ENCODE measurements at regions not wholly inside any gene's neighbourhood (a gene's known extent, or its start where the extent isn't known, plus 50 kb on each side); places are given as distances from the start of the nearest gene placed in this dataset.

DNA sequence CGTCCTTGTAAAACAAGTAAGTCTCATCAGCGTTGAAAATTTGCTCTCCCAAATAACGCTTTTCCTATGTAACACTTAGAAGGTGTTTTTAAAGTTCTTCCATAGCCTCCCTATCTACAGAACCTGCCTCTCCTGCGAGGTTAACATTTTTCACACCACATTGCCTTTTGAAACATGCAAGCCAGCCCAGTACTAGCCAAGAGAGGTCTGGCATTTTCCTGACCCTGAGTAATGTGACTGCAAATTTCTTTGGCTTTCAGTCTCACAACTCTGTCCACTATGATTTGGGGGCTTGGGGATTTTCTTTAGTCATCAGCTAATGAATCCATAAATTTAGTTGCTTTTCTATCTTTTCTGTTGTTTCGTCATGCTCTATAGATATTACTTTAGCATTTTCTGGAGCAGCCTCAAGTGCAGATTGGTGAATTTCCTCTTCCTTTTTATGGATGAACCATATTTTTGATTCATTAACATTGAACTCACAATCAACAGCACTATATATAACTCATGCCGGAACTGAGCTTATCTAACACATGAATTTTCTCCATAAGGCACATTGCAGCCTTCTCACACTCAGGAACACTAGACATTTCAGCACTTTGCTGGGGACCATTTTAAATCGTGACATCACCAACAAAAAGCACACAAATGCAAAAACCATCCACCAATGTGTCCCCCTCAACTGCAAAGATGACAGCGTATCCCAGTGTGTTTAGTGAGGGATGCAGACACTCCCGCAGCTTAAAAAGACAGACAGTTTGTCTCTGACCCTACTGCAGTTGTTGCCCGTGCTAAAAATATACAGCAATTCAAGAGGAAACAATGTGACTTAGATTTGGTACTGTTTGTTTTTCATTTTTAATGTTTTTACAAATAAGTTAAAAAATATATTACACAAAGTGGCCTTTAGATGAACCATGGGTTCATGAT is 77.2 kb upstream of the SPATA31C2 start:
- no peak overlapping the region for H3K27ac ChIP-seq (ENCODE audit: low read depth, low read length)
- H3K9me3 ChIP-seq (ENCODE audit: control insufficient read depth in 5 of 5, low read length in 5 of 5): peaks cover 0 to 4% (median 4%) of the 10 kb centered on the region in 5 donors
- no peaks in the 10 kb centered on the region for H3K27me3 ChIP-seq (ENCODE audit: control insufficient read depth in 5 of 5, insufficient read depth in 4 of 5, low read length in 5 of 5)
- H3K36me3 ChIP-seq (ENCODE audit: control insufficient read depth in 5 of 5, insufficient read depth in 5 of 5, low read length in 5 of 5): no peaks in the 10 kb centered on the region
- no peak overlapping the region for H3K9ac ChIP-seq (ENCODE audit: low read length in 5 of 5)
- peaks cover 0 to 4% (median 4%) of the 10 kb centered on the region in 5 donors for H3K4me1 ChIP-seq (ENCODE audit: control insufficient read depth in 5 of 5, insufficient read depth in 5 of 5, low read length in 5 of 5)
- H3K4me3 ChIP-seq (ENCODE audit: low read depth in 1 of 5, low read length in 5 of 5): no peak overlapping the region

DNA sequence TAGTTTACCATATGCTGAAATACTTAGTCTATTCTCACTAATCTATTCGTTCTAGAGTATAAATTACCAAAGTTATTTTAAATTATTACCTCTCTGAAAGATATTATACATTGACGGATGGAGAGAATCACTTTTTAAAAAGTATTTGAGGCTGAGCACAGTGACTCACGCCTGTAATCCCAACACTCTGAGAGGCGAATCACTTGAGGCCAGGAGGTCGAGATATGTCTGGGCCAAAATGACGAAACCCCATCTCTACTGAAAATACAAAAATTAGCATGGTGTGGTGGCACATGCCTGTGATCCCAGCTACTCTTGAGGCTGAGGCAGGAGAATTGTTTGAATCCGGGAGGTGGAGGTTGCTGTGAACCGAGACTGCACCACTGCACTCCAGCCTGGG is 64.0 kb upstream of the SPATA31C2 start:
- Histone ChIP-seq H3K36me3 (ENCODE audit: control insufficient read depth in 5 of 5, insufficient read depth in 5 of 5, low read length in 5 of 5) (no peaks in the 10 kb centered on the region), H3K4me1 (ENCODE audit: control insufficient read depth in 5 of 5, insufficient read depth in 5 of 5, low read length in 5 of 5) (peaks cover 0 to 14% (median 11%) of the 10 kb centered on the region in 5 donors), H3K9ac (ENCODE audit: low read length in 5 of 5) (no peak overlapping the region), H3K27ac (ENCODE audit: low read depth, low read length) (no peak overlapping the region), H3K27me3 (ENCODE audit: control insufficient read depth in 5 of 5, insufficient read depth in 4 of 5, low read length in 5 of 5) (no peaks in the 10 kb centered on the region), H3K4me3 (ENCODE audit: low read depth in 1 of 5, low read length in 5 of 5) (no peak overlapping the region), H3K9me3 (ENCODE audit: control insufficient read depth in 5 of 5, low read length in 5 of 5) (no peaks in the 10 kb centered on the region)

DNA sequence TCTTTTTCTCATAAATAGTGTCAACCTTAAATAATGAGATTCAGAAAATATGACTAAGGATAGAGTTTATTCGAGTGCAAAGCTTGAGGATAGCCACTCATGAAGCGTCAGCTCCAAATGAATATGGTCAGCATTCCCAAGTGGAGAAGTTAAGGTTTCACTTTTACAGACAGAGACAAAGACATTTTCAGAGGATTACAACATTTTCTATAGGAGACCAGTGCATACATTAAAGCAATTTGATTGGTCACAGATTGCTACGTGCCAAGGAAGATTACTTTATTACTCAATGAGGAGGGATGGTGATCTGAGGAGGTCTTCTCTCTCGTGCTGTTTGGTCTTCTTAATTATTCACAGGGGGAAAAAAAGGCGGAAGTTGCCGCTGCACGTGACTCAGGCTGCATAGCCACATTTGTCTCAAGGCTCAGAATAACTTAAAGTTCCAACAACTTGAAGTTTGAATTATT is 60.1 kb upstream of the SPATA31C2 start:
- H3K27ac ChIP-seq (ENCODE audit: low read depth, low read length): no peak overlapping the region
- no peaks in the 10 kb centered on the region for H3K9me3 ChIP-seq (ENCODE audit: control insufficient read depth in 5 of 5, low read length in 5 of 5)
- no peaks in the 10 kb centered on the region for H3K36me3 ChIP-seq (ENCODE audit: control insufficient read depth in 5 of 5, insufficient read depth in 5 of 5, low read length in 5 of 5)
- H3K4me3 ChIP-seq (ENCODE audit: low read depth in 1 of 5, low read length in 5 of 5): peak overlapping the region; percentile 52 to 75 (median 57)
- H3K27me3 ChIP-seq (ENCODE audit: control insufficient read depth in 5 of 5, insufficient read depth in 4 of 5, low read length in 5 of 5): no peaks in the 10 kb centered on the region
- peaks cover 0 to 19% (median 16%) of the 10 kb centered on the region in 5 donors for H3K4me1 ChIP-seq (ENCODE audit: control insufficient read depth in 5 of 5, insufficient read depth in 5 of 5, low read length in 5 of 5)
- peak overlapping the region in 2 of 5 donors; percentile 13 to 37 for H3K9ac ChIP-seq (ENCODE audit: low read length in 5 of 5)

DNA sequence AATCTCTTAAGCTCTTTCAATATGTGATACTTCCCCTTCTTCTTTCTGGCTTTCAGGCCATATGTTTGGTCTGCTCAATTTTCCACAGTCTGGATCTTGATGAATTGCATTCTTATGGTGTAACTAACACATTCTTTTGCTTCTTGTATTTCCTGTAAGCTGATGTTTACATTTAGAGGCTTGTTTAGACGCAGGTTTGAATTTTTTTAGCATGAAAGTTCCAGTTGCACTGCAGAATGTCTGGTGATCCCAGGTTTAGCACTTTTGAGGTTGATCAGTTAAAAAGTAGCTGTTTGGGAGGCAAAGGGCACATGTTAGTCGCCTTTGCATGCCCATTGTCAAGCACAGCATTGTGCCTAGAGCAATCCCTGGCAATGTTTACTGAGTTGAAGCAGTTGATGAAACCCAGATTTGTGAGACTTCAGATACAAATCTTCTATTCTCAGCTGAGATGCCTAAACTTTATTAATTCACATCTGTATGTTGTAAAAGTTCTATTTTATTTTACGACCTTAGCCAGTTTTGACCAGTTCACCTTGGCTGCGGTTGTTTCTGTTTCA is 59.6 kb upstream of the SPATA31C2 start:
- H3K4me1 ChIP-seq (ENCODE audit: control insufficient read depth in 5 of 5, insufficient read depth in 5 of 5, low read length in 5 of 5): peaks cover 0 to 19% (median 16%) of the 10 kb centered on the region in 5 donors
- no peaks in the 10 kb centered on the region for H3K36me3 ChIP-seq (ENCODE audit: control insufficient read depth in 5 of 5, insufficient read depth in 5 of 5, low read length in 5 of 5)
- no peaks in the 10 kb centered on the region for H3K27me3 ChIP-seq (ENCODE audit: control insufficient read depth in 5 of 5, insufficient read depth in 4 of 5, low read length in 5 of 5)
- H3K9me3 ChIP-seq (ENCODE audit: control insufficient read depth in 5 of 5, low read length in 5 of 5): no peaks in the 10 kb centered on the region
- no peak overlapping the region for H3K9ac ChIP-seq (ENCODE audit: low read length in 5 of 5)
- peak overlapping the region in 3 of 5 donors; percentile 52 to 75 (median 68) for H3K4me3 ChIP-seq (ENCODE audit: low read depth in 1 of 5, low read length in 5 of 5)
- no peak overlapping the region for H3K27ac ChIP-seq (ENCODE audit: low read depth, low read length)

DNA sequence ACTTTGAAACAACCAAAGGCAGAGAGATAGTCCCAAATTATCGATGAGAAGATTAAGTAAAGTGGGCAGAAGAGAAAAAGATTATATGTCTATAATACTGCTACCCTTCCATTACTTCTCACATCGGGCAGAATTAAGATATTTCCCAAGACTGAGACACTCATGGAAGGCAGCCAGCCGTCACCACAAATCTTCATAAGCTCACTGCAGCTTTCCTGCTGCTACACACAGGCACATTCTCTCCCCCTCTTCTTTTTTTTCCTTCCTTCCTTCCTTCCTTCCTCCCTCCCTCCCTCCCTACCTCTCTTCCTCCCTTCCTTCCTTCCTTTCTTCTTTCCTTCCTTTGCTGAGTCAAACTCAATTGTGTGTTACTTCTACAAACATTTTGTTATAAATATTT is 58.7 kb upstream of the SPATA31C2 start:
- Histone ChIP-seq H3K27ac (ENCODE audit: low read depth, low read length) (no peak overlapping the region), H3K4me1 (ENCODE audit: control insufficient read depth in 5 of 5, insufficient read depth in 5 of 5, low read length in 5 of 5) (peaks cover 0 to 19% (median 16%) of the 10 kb centered on the region in 5 donors), H3K4me3 (ENCODE audit: low read depth in 1 of 5, low read length in 5 of 5) (no peak overlapping the region), H3K9me3 (ENCODE audit: control insufficient read depth in 5 of 5, low read length in 5 of 5) (no peaks in the 10 kb centered on the region), H3K36me3 (ENCODE audit: control insufficient read depth in 5 of 5, insufficient read depth in 5 of 5, low read length in 5 of 5) (no peaks in the 10 kb centered on the region), H3K27me3 (ENCODE audit: control insufficient read depth in 5 of 5, insufficient read depth in 4 of 5, low read length in 5 of 5) (no peaks in the 10 kb centered on the region), H3K9ac (ENCODE audit: low read length in 5 of 5) (no peak overlapping the region)

DNA sequence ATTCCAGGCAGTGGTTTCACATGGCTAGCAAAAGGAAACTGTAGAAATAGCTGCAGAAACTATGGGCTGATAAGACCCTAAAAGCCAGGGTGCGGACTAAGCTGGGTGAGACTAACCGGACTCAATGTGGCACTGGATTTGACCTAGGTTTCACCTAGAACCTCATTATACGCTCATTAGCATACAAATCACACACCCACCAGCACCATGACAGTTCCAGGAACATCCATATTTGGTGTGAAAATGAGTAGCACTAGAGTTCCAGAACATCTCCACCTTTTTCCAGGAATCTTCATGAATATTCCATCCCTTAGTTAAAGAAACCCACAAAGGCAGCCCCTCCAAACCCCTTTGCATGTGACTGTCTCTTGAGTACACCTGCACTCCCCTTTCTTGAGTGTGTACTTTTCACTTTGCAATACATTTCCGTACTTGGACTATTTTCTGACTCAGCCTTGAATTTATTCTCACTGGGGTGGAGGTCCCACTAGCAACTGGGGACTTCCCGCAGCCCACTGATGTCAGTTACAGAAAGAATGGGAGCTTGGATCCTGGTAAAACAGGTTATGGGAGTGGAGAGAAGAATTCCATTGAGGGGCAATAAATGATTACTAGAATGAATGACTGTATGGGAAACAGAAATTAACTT is 58.0 kb upstream of the SPATA31C2 start:
- Histone ChIP-seq H3K27ac (ENCODE audit: low read depth, low read length) (no peak overlapping the region), H3K27me3 (ENCODE audit: control insufficient read depth in 5 of 5, insufficient read depth in 4 of 5, low read length in 5 of 5) (no peaks in the 10 kb centered on the region), H3K9me3 (ENCODE audit: control insufficient read depth in 5 of 5, low read length in 5 of 5) (no peaks in the 10 kb centered on the region), H3K36me3 (ENCODE audit: control insufficient read depth in 5 of 5, insufficient read depth in 5 of 5, low read length in 5 of 5) (no peaks in the 10 kb centered on the region), H3K9ac (ENCODE audit: low read length in 5 of 5) (no peak overlapping the region), H3K4me3 (ENCODE audit: low read depth in 1 of 5, low read length in 5 of 5) (no peak overlapping the region), H3K4me1 (ENCODE audit: control insufficient read depth in 5 of 5, insufficient read depth in 5 of 5, low read length in 5 of 5) (peaks cover 0 to 19% (median 16%) of the 10 kb centered on the region in 5 donors)

DNA sequence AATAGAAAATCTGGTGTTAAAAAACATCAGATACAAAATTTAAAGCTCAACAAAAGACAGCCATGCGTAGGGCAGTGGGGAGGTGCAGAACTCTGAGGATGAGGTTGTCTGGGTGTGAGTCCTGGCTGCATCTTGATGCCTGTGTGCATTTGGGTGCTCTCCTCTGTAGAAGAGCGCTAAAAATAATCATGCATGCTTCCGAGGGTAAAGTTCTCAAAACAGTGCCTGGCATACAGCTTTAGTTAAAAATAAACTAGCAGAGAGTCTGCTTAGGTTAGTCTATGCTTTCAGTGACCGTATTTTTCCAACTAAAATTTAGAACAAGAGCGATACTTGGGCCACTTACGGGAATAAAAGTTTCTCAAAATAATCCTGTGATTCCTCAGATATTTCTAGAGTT is 55.5 kb upstream of the SPATA31C2 start:
- Histone ChIP-seq H3K36me3 (ENCODE audit: control insufficient read depth in 5 of 5, insufficient read depth in 5 of 5, low read length in 5 of 5) (no peaks in the 10 kb centered on the region), H3K4me3 (ENCODE audit: low read depth in 1 of 5, low read length in 5 of 5) (no peak overlapping the region), H3K9me3 (ENCODE audit: control insufficient read depth in 5 of 5, low read length in 5 of 5) (no peaks in the 10 kb centered on the region), H3K4me1 (ENCODE audit: control insufficient read depth in 5 of 5, insufficient read depth in 5 of 5, low read length in 5 of 5) (peaks cover 0 to 16% (median 13%) of the 10 kb centered on the region in 5 donors), H3K27ac (ENCODE audit: low read depth, low read length) (no peak overlapping the region), H3K27me3 (ENCODE audit: control insufficient read depth in 5 of 5, insufficient read depth in 4 of 5, low read length in 5 of 5) (no peaks in the 10 kb centered on the region), H3K9ac (ENCODE audit: low read length in 5 of 5) (no peak overlapping the region)

DNA sequence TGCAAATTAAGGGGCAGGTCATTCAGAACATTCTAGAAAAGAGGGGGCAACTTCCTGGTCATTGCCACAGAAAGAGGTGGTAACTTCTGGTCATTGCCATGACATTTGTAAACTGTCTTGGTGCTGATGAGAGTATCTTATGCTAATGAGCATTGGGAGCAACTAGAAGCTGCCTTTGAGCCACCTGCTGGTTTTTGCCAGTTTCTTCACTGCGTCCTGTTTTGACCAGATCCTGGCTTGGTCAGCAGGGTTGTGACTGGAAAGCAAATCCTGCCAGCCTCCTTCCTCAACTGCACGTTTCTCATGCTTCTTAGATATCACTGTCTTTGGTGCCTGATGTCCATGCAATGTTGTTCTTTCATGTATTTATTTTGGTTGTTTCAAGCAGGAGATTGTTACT is 53.2 kb upstream of the SPATA31C2 start:
- Histone ChIP-seq H3K4me1 (ENCODE audit: control insufficient read depth in 5 of 5, insufficient read depth in 5 of 5, low read length in 5 of 5) (no peaks in the 10 kb centered on the region), H3K27me3 (ENCODE audit: control insufficient read depth in 5 of 5, insufficient read depth in 4 of 5, low read length in 5 of 5) (no peaks in the 10 kb centered on the region), H3K9me3 (ENCODE audit: control insufficient read depth in 5 of 5, low read length in 5 of 5) (no peaks in the 10 kb centered on the region)

DNA sequence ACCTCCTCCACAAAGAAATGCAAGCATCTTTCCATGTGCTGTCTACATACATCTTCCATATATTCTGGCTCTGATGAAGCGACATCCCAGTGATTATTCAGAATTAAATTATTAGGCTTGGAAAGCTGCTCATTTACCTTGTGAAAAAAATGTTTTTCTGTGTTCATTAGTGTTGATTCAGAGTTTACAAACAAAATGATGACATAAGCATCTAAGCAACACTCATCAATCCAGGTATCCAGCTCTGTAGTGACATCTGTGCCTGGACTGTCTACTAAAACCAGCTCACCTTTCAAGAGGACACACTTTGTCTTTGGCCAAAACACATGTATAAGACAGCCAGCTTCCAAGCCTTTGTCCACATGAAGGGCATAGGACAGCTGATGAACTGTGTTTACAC is 51.1 kb upstream of the SPATA31C2 start:
- Histone ChIP-seq H3K36me3 (ENCODE audit: control insufficient read depth in 5 of 5, insufficient read depth in 5 of 5, low read length in 5 of 5) (no peaks in the 10 kb centered on the region), H3K9ac (ENCODE audit: low read length in 5 of 5) (no peak overlapping the region), H3K4me3 (ENCODE audit: low read depth in 1 of 5, low read length in 5 of 5) (no peak overlapping the region), H3K9me3 (ENCODE audit: control insufficient read depth in 5 of 5, low read length in 5 of 5) (no peaks in the 10 kb centered on the region), H3K27ac (ENCODE audit: low read depth, low read length) (no peak overlapping the region), H3K27me3 (ENCODE audit: control insufficient read depth in 5 of 5, insufficient read depth in 4 of 5, low read length in 5 of 5) (no peaks in the 10 kb centered on the region), H3K4me1 (ENCODE audit: control insufficient read depth in 5 of 5, insufficient read depth in 5 of 5, low read length in 5 of 5) (no peaks in the 10 kb centered on the region)

More for the DNA sequence above, 53.2 kb upstream of the SPATA31C2 start:
- Histone ChIP-seq H3K4me3 (ENCODE audit: low read depth in 1 of 5, low read length in 5 of 5) (no peak overlapping the region), H3K36me3 (ENCODE audit: control insufficient read depth in 5 of 5, insufficient read depth in 5 of 5, low read length in 5 of 5) (no peaks in the 10 kb centered on the region), H3K9ac (ENCODE audit: low read length in 5 of 5) (no peak overlapping the region), H3K27ac (ENCODE audit: low read depth, low read length) (no peak overlapping the region)

Measured in subcutaneous abdominal adipose tissue (tissue), 5 donors.